Suppressor macrophage treated with lipopolysaccharide for 4 hours (primary cell): ENCODE measurements at regions not wholly inside any gene's neighbourhood (a gene's known extent, or its start where the extent isn't known, plus 50 kb on each side); places are given as distances from the start of the nearest gene placed in this dataset.

Experiments
- DNase-seq: peaks from one replicate; pipeline ENCODE4 v3.0.0-alpha.2; 2020

GRCh38 chr4:107148904-107149303, 112.8 kb upstream of the DKK2 start:
- no peak for DNase-seq

- no peak for DNase-seq
Observed at GRCh38 chr4:107147873-107148272, 111.8 kb upstream of the DKK2 start.

GRCh38 chr4:107138433-107138832, 102.3 kb upstream of the DKK2 start:
- no peak for DNase-seq

GRCh38 chr4:107133965-107134653, 98.0 kb upstream of the DKK2 start:
- no peak for DNase-seq

GRCh38 chr4:107131295-107131694, 95.2 kb upstream of the DKK2 start:
- no peak for DNase-seq

GRCh38 chr4:107130157-107130556, 94.0 kb upstream of the DKK2 start:
- no peak for DNase-seq

GRCh38 chr4:107129611-107130010, 93.5 kb upstream of the DKK2 start:
- no peak for DNase-seq

GRCh38 chr4:107129076-107129475, 93.0 kb upstream of the DKK2 start:
- no peak for DNase-seq

- DNase-seq = no peak
Observed at GRCh38 chr4:107128116-107128515, 92.0 kb upstream of the DKK2 start.

- DNase-seq = no peak
Observed at GRCh38 chr4:107125496-107125895, 89.4 kb upstream of the DKK2 start.

GRCh38 chr4:107122736-107123135, 86.6 kb upstream of the DKK2 start:
- DNase-seq = no peak

GRCh38 chr4:107120661-107121060, 84.5 kb upstream of the DKK2 start:
- DNase-seq = no peak

- DNase-seq = no peak
Observed at GRCh38 chr4:107117726-107118125, 81.6 kb upstream of the DKK2 start.

- no peak for DNase-seq
Observed at GRCh38 chr4:107115185-107115847, 79.2 kb upstream of the DKK2 start.

- no peak for DNase-seq
Observed at GRCh38 chr4:107114059-107114458, 77.9 kb upstream of the DKK2 start.

- no peak for DNase-seq
Observed at GRCh38 chr4:107098401-107098800, 62.3 kb upstream of the DKK2 start.

GRCh38 chr4:107094976-107095375, 58.9 kb upstream of the DKK2 start:
- no peak for DNase-seq

GRCh38 chr4:107094332-107094731, 58.2 kb upstream of the DKK2 start:
- DNase-seq = no peak
